Esophagus squamous epithelium (tissue), 4 donors: ENCODE measurements at regions not wholly inside any gene's neighbourhood (a gene's known extent, or its start where the extent isn't known, plus 50 kb on each side); places are given as distances from the start of the nearest gene placed in this dataset.

ENCODE experiments used
- POLR2A ChIP-seq, 4 donors: fragments of 450-650 bp; IDR thresholded peaks; one replicate each; pipeline ENCODE4 v1.6.1; 2017; ENCODE audit warnings: antibody characterized with exemption in 4 of 4, mild to moderate bottlenecking in 4 of 4, moderate library complexity in 3 of 4
- TF ChIP-seq, protein P1 (sequence below), 6 experiments: fragments of 450-650 bp in 4 of 6; fragments of 200-600 bp in 2 of 6; sonication (generic) in 2 of 6; IDR thresholded peaks; one replicate each; pipeline ENCODE4 v1.5.1; 2016 to 2019; ENCODE audit warnings: antibody characterized with exemption in 6 of 6, mild to moderate bottlenecking in 4 of 6, moderate library complexity in 4 of 6

- TF ChIP-seq, protein P1, sequence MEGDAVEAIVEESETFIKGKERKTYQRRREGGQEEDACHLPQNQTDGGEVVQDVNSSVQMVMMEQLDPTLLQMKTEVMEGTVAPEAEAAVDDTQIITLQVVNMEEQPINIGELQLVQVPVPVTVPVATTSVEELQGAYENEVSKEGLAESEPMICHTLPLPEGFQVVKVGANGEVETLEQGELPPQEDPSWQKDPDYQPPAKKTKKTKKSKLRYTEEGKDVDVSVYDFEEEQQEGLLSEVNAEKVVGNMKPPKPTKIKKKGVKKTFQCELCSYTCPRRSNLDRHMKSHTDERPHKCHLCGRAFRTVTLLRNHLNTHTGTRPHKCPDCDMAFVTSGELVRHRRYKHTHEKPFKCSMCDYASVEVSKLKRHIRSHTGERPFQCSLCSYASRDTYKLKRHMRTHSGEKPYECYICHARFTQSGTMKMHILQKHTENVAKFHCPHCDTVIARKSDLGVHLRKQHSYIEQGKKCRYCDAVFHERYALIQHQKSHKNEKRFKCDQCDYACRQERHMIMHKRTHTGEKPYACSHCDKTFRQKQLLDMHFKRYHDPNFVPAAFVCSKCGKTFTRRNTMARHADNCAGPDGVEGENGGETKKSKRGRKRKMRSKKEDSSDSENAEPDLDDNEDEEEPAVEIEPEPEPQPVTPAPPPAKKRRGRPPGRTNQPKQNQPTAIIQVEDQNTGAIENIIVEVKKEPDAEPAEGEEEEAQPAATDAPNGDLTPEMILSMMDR (IDR thresholded peaks at IDR 0.05), result no peak
- no peak for TF ChIP-seq POLR2A (IDR thresholded peaks at IDR 0.05)
These were observed 206.5 kb upstream of the PPP2R2D start for GRCh38 chr10:131694168-131694780.
